CD4-positive, alpha-beta T cell (primary cell): ENCODE measurements at regions not wholly inside any gene's neighbourhood (a gene's known extent, or its start where the extent isn't known, plus 50 kb on each side); places are given as distances from the start of the nearest gene placed in this dataset.
"Not testable (repeated sequence)": the region's sequence is repeated elsewhere in the genome, so short reads cannot be mapped to it uniquely, and the experiment has no call there.

Source experiments
- ATAC-seq: fragments of 200-7000 bp; cut with Tn5 transposase; one replicate; pipeline ENCODE4 v1.10.0; 2022; ENCODE audit warnings: mild to moderate bottlenecking; ENCODE audit not compliant: poor library complexity
- CTCF ChIA-PET: fragments of 350-600 bp; sonication (Branson Sonifier 250); formaldehyde crosslinking; loops from one replicate; lab custom pipeline; 2021; ENCODE audit warnings: antibody characterized with exemption, inconsistent platforms; lab: Charles Lee
- POLR2A ChIA-PET: fragments of 350-600 bp; sonication (Branson Sonifier 250); formaldehyde crosslinking; loops from one replicate; lab custom pipeline; 2021; ENCODE audit warnings: antibody characterized with exemption, inconsistent platforms; lab: Charles Lee
- DNase-seq, 14 experiments: peaks; one replicate each; pipeline ENCODE4 v3.0.0-alpha.2; 2013 to 2020; ENCODE audit warnings: mixed read lengths in 2 of 14
- H3K27ac ChIP-seq, 2 donors: one replicate each; pipeline versions ENCODE4 v1.5.1 to v1.7.0; 2013; ENCODE audit warnings: low read length in 2 of 2, low read depth in 1 of 2, mild to moderate bottlenecking in 1 of 2
- H3K27me3 ChIP-seq, 2 experiments: 1 replicate in 1 of 2; 2 replicates in 1 of 2; pipeline versions ENCODE4 v1.6.1 to v1.7.0; 2013; ENCODE audit warnings: low read length in 2 of 2, control low read depth in 1 of 2, mild to moderate bottlenecking in 1 of 2, moderate library complexity in 1 of 2; ENCODE audit not compliant: insufficient read depth in 2 of 2, control insufficient read depth in 1 of 2
- H3K36me3 ChIP-seq: one replicate; pipeline ENCODE4 v1.6.1; 2013; ENCODE audit warnings: low read length, control low read depth; ENCODE audit not compliant: insufficient read depth
- H3K4me1 ChIP-seq: one replicate; pipeline ENCODE4 v1.6.1; 2013; ENCODE audit warnings: low read length, control low read depth; ENCODE audit not compliant: insufficient read depth
- H3K4me3 ChIP-seq: one replicate; pipeline ENCODE4 v1.5.1; 2013; ENCODE audit warnings: mild to moderate bottlenecking, low read length, moderate library complexity
- H3K9me3 ChIP-seq, 2 experiments: 1 replicate in 1 of 2; 2 replicates in 1 of 2; pipeline versions ENCODE4 v1.6.1 to v1.7.0; 2013; ENCODE audit warnings: low read length in 2 of 2, mild to moderate bottlenecking in 2 of 2, control low read depth in 1 of 2, moderate library complexity in 1 of 2; ENCODE audit not compliant: control insufficient read depth in 1 of 2, insufficient read depth in 1 of 2
- H3K27ac Mint-ChIP-seq: one replicate; pipeline ENCODE4 v1.8.0; 2020; ENCODE audit warnings: mixed read lengths
- H3K27me3 Mint-ChIP-seq: one replicate; pipeline ENCODE4 v1.8.0; 2021; ENCODE audit warnings: mixed read lengths
- H3K36me3 Mint-ChIP-seq: one replicate; pipeline ENCODE4 v1.8.0; 2021; ENCODE audit warnings: low read depth, mixed read lengths
- H3K4me1 Mint-ChIP-seq: one replicate; pipeline ENCODE4 v1.8.0; 2021; ENCODE audit warnings: low read depth, mixed read lengths
- H3K4me3 Mint-ChIP-seq: one replicate; pipeline ENCODE4 v1.8.0; 2020; ENCODE audit warnings: mild to moderate bottlenecking, mixed read lengths
- H3K9me3 Mint-ChIP-seq: one replicate; pipeline ENCODE4 v1.8.0; 2020; ENCODE audit warnings: mixed read lengths
- intact Hi-C, 2 experiments: fragments of 100-400 bp; cut with DNase I in 1 of 2; cut with micrococcal nuclease in 1 of 2; formaldehyde crosslinking; loops; one replicate each; pipeline versions ENCODE4 v1.15.1 to v1.9.0; 2023 to 2025; cut with DNase I, micrococcal nuclease
- TF ChIP-seq, protein P1 (sequence below): fragments of 200-600 bp; IDR thresholded peaks from one replicate; pipeline ENCODE4 v1.8.0; 2022; ENCODE audit warnings: antibody characterized with exemption, mild to moderate bottlenecking

DNA sequence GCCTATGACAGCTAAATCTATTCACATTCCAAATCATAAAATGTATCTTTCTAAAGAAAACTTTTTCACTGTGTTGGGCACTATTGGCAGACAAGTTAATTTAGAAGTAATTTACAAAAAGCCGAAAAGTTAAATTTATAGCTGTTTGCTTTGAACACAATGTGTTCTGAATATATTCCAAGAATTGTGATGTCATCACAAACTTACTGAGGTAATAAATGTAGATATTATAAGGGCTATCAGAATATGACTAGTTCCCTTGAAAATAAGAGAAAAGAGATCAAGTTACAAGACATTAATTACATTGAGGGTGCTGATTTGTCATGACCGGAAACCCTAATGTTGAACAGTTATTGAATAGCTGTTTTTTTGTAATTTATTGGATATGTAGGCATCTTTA is 153.9 kb upstream of the SCN7A start:
- ChIA-PET CTCF (no interaction called here), POLR2A (no interaction called here)
- DNase-seq (no peak), ATAC-seq (no peak)
- intact Hi-C loops, result no loop called here
- H3K4me3 Mint-ChIP-seq, result no peak overlapping the region
- TF ChIP-seq, protein P1, sequence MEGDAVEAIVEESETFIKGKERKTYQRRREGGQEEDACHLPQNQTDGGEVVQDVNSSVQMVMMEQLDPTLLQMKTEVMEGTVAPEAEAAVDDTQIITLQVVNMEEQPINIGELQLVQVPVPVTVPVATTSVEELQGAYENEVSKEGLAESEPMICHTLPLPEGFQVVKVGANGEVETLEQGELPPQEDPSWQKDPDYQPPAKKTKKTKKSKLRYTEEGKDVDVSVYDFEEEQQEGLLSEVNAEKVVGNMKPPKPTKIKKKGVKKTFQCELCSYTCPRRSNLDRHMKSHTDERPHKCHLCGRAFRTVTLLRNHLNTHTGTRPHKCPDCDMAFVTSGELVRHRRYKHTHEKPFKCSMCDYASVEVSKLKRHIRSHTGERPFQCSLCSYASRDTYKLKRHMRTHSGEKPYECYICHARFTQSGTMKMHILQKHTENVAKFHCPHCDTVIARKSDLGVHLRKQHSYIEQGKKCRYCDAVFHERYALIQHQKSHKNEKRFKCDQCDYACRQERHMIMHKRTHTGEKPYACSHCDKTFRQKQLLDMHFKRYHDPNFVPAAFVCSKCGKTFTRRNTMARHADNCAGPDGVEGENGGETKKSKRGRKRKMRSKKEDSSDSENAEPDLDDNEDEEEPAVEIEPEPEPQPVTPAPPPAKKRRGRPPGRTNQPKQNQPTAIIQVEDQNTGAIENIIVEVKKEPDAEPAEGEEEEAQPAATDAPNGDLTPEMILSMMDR, result no peak
- no peaks in the 10 kb centered on the region for H3K27me3 Mint-ChIP-seq
- H3K9me3 ChIP-seq, result no peaks in the 10 kb centered on the region
- no peaks in the 10 kb centered on the region for H3K36me3 Mint-ChIP-seq
- H3K36me3 ChIP-seq, result no peaks in the 10 kb centered on the region
- H3K27me3 ChIP-seq, result no peaks in the 10 kb centered on the region
- no peaks in the 10 kb centered on the region for H3K4me1 ChIP-seq
- H3K4me1 Mint-ChIP-seq, result no peaks in the 10 kb centered on the region
- no peak overlapping the region for H3K4me3 ChIP-seq
- no peak overlapping the region for H3K27ac ChIP-seq
- no peak overlapping the region for H3K27ac Mint-ChIP-seq
- no peaks in the 10 kb centered on the region for H3K9me3 Mint-ChIP-seq

DNA sequence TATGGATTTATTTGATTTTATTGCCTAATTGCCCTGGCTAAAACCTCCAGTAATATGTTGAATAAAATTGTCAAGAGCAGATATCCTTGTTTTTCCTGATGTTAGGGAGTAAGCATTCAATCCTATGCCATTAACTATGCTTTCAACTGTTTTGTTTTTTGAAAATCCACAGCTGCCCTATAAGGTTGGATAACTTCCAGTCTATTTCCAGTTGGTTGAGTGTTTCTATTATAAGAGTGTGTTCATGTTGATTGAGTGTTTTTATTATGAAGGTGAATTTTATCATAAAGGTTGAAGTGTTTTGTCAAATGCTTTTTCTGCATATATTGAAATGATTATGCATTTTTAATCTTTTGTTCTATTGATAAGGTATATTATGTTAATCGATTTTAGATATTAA is 149.9 kb upstream of the SCN7A start:
- ChIA-PET CTCF (no interaction called here), POLR2A (no interaction called here)
- no peaks in the 10 kb centered on the region for H3K27me3 ChIP-seq
- TF ChIP-seq, protein P1, result no peak
- no peak overlapping the region for H3K4me3 ChIP-seq
- no peaks in the 10 kb centered on the region for H3K36me3 ChIP-seq
- Mint-ChIP-seq H3K27me3 (no peaks in the 10 kb centered on the region), H3K27ac (no peak overlapping the region), H3K9me3 (no peaks in the 10 kb centered on the region), H3K36me3 (no peaks in the 10 kb centered on the region), H3K4me1 (no peaks in the 10 kb centered on the region), H3K4me3 (no peak overlapping the region)
- no peak overlapping the region for H3K27ac ChIP-seq
- intact Hi-C loops, result no loop called here
- H3K4me1 ChIP-seq, result no peaks in the 10 kb centered on the region
- DNase-seq (no peak), ATAC-seq (no peak)
- no peaks in the 10 kb centered on the region for H3K9me3 ChIP-seq

DNA sequence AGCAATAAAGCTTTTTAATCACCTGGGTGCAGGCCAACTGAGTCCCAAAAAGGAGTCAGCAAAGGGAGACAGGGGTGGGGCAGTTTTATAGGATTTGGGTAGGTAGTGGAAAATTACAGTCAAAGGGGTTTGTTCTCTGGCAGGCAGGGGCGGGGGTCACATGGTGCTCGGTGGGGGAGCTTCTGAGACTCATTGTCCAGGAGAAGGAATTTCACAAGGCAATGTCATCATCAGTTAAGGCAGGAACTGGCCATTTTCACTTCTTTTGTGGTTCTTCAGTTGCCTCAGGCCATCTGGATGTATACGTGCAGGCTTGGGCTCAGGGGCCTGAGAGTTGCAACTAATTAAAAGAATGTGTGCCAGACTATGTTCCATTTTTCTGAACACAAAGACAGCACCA is 147.5 kb upstream of the SCN7A start:
- H3K4me3 Mint-ChIP-seq, H3K4me3 ChIP-seq, H3K27me3 Mint-ChIP-seq, H3K9me3 ChIP-seq, ATAC-seq, H3K36me3 Mint-ChIP-seq, POLR2A ChIA-PET, H3K4me1 ChIP-seq, intact Hi-C loops, CTCF ChIA-PET, H3K27me3 ChIP-seq, H3K4me1 Mint-ChIP-seq, H3K27ac Mint-ChIP-seq, DNase-seq, H3K9me3 Mint-ChIP-seq, H3K36me3 ChIP-seq, H3K27ac ChIP-seq: not testable (repeated sequence)

DNA sequence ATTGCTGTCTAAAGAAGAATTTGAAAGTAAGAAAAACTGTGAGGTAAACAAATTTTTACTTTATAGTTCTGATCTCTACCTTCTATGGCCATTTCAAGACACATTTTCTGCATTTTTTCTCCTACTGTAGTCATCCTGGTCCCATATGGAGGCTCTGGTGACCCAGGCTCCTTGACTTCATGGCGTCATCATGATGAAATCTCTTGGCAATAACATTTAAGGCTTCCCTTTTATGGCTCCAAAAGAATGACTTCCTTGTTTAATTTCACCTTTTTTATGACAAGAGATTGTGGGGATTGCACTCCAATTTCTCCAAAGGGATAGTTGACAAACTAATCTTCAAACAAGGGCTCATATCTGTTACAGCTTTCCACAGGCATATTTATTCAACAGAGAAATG is 143.0 kb upstream of the SCN7A start:
- Histone ChIP-seq H3K27me3 (no peaks in the 10 kb centered on the region), H3K4me3 (no peak overlapping the region), H3K9me3 (peaks cover 0 to 3% of the 10 kb centered on the region in 2 experiments), H3K36me3 (no peaks in the 10 kb centered on the region), H3K27ac (no peak overlapping the region), H3K4me1 (no peaks in the 10 kb centered on the region)
- no peak for ATAC-seq
- Mint-ChIP-seq H3K27ac (no peak overlapping the region), H3K4me1 (no peaks in the 10 kb centered on the region), H3K9me3 (no peaks in the 10 kb centered on the region), H3K36me3 (no peaks in the 10 kb centered on the region), H3K4me3 (no peak overlapping the region), H3K27me3 (no peaks in the 10 kb centered on the region)
- no peak for DNase-seq
- intact Hi-C loops, result no loop called here
- TF ChIP-seq, protein P1, result no peak
- CTCF ChIA-PET, result no interaction called here
- POLR2A ChIA-PET, result no interaction called here
